GM23338 (cell line): ENCODE measurements at regions not wholly inside any gene's neighbourhood (a gene's known extent, or its start where the extent isn't known, plus 50 kb on each side); places are given as distances from the start of the nearest gene placed in this dataset.

Experiments
- CREB1 ChIP-seq: fragments of 250-450 bp; sonication (Bioruptor Pico); IDR thresholded peaks from 2 replicates; pipeline ENCODE4 v1.5.0; 2020; ENCODE audit warnings: low read depth, mild to moderate bottlenecking, moderate library complexity
- CTCF ChIP-seq, 2 experiments: fragments of 200-600 bp in 1 of 2; sonication (generic) in 1 of 2; conservative IDR thresholded peaks; 2 replicates each; pipeline versions ENCODE4 v1.5.1 to v1.6.1; 2016 to 2017; ENCODE audit warnings: antibody characterized with exemption in 2 of 2, low read depth in 2 of 2, mild to moderate bottlenecking in 2 of 2, moderate library complexity in 1 of 2
- ETS1 ChIP-seq: IDR thresholded peaks from 2 replicates; pipeline ENCODE4 v1.6.1; 2016; ENCODE audit warnings: antibody characterized with exemption
- EZH2 ChIP-seq: fragments of 200-600 bp; sonication (generic); IDR thresholded peaks from one replicate; pipeline ENCODE4 v1.8.0; 2017; ENCODE audit warnings: antibody characterized with exemption, mild to moderate bottlenecking, low read depth; ENCODE audit not compliant: unreplicated experiment
- EZH2phosphoT487 ChIP-seq: fragments of 200-600 bp; sonication (generic); IDR thresholded peaks from one replicate; pipeline ENCODE4 v1.8.1; 2018; ENCODE audit warnings: antibody characterized with exemption; ENCODE audit not compliant: unreplicated experiment
- JUNB ChIP-seq: IDR thresholded peaks from one replicate; pipeline ENCODE4 v1.6.1; 2016; ENCODE audit warnings: antibody characterized with exemption; ENCODE audit not compliant: unreplicated experiment
- NANOG ChIP-seq: IDR thresholded peaks from 2 replicates; pipeline ENCODE4 v1.6.1; 2016; ENCODE audit warnings: antibody characterized with exemption, borderline replicate concordance
- POLR2AphosphoS5 ChIP-seq: IDR thresholded peaks from 2 replicates; pipeline ENCODE4 v1.6.1; 2016; ENCODE audit warnings: antibody characterized with exemption, low read depth
- REST ChIP-seq: IDR thresholded peaks from one replicate; pipeline ENCODE4 v1.6.1; 2018; ENCODE audit warnings: antibody characterized with exemption; ENCODE audit not compliant: unreplicated experiment
- ZNF331 ChIP-seq: fragments of 250-450 bp; sonication (Bioruptor Pico); IDR thresholded peaks from 2 replicates; pipeline ENCODE4 v1.5.0; 2020; ENCODE audit warnings: low read depth, mild to moderate bottlenecking, moderate library complexity

GRCh38 chr16:87100306-87101058 lies 216.7 kb downstream of the C16orf95 start:
- no peak for TF ChIP-seq EZH2
- TF ChIP-seq CTCF (conservative IDR thresholded peaks at IDR 0.05; ENCODE audit: low read depth in 2 of 2), result no peak
- no peak for TF ChIP-seq EZH2phosphoT487
- no peak for TF ChIP-seq POLR2AphosphoS5
- TF ChIP-seq REST, result no peak
- TF ChIP-seq NANOG, result no peak
- no peak for TF ChIP-seq ETS1
- TF ChIP-seq CREB1 (CRISPR knock-in tag), result no peak
- no peak for TF ChIP-seq ZNF331 (CRISPR knock-in tag)
- TF ChIP-seq JUNB, result no peak
